Suppressor macrophage treated with lipopolysaccharide for 1 hour (primary cell): ENCODE measurements at regions not wholly inside any gene's neighbourhood (a gene's known extent, or its start where the extent isn't known, plus 50 kb on each side); places are given as distances from the start of the nearest gene placed in this dataset.

ENCODE experiments used
- DNase-seq, 3 donors: peaks; one replicate each; pipeline ENCODE4 v3.0.0-alpha.2; 2020 to 2022

- no peak for DNase-seq
These were observed 98.5 kb upstream of the CTSO start for GRCh38 chr4:156052116-156052515.

GRCh38 chr4:156038772-156039171 lies 85.1 kb upstream of the CTSO start:
- no peak for DNase-seq

DNA sequence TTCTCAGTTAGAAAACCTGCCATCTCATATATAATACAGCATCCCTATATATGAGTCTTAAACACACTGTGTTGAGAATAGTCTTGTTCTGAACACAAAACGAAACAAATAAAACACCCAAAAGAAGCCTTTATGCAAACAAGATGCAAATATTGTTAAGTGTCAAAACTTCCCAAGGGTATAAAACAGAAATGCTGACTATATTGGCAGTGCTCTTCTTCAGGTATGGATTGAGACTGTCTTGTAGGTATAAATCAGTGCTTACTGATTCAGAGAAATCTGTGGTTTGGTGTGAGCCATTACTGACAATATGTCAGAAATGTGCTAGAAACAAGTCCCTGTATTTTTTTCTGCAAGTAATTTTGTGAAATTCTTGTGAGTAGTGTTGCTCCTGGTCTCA lies 82.8 kb upstream of the CTSO start:
- no peak for DNase-seq

DNA sequence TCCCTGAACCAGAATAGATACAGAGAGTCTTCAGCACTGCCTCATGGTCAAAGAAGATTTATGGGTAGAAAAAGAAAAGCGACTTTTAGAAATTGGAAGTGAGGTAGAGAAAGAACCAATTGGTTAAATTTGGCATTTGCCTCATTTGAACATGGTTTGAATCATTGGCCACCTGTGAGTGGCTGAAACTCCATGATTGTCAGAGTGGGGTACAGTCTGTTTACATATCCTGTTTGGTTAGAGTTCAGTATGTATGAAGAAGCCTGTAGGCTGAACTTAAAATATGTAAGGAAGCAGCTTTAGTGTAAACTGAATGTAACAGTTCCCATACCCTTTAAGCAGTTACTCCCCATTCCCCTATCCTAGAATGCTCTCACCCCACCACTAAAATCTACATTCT lies 76.0 kb upstream of the CTSO start:
- DNase-seq: no peak

GRCh38 chr4:156021298-156021697 lies 67.6 kb upstream of the CTSO start:
- no peak for DNase-seq

GRCh38 chr4:156019246-156019645 lies 65.6 kb upstream of the CTSO start:
- DNase-seq: no peak

DNA sequence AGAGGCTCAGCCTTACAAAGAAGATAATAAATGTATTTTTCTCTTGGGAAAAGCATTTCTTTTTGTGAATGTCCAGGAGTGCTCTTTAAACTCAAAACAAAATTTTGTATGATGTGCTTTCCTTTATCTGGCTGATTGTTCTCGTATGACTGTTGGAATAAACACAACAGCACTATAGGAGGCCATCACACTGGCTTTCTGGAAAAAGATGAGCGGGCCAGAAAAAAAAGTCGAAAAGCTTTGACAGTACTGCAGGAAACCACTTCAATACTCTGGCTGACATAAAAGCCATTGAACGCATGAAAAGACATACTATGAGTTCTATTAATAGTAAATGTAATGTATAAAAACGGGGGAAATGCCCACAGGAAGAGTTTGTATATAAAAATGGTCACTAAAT lies 64.7 kb upstream of the CTSO start:
- no peak for DNase-seq

- DNase-seq: no peak
These were observed 62.1 kb upstream of the CTSO start for GRCh38 chr4:156015781-156016180.

DNA sequence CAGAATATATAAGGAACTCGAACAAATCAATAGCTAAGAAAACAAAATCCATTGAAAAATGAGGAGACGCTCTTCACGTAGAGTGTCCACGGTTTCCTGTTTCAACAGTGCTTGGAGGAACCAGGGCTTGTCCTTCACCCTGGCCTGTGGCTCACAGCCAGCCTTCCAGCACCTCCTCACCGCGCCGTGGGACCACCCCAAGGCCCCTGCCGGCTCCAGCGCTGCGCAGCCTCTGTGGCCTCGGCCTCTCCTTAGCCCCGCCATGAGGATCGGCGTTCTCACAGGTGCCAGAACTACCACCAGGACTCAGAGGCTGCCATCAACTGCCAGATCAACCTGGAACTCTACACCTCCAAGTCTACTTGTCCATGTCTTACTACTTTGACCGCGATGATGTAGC lies 52.5 kb upstream of the CTSO start:
- no peak for DNase-seq
